ENCODE measurements at regions not wholly inside any gene's neighbourhood (a gene's known extent, or its start where the extent isn't known, plus 50 kb on each side); places are given as distances from the start of the nearest gene placed in this dataset.

- no peak for TF ChIP-seq CTCF (IDR thresholded peaks at IDR 0.05)
- TF ChIP-seq EZH2 (IDR thresholded peaks at IDR 0.05; ENCODE audit: borderline replicate concordance, insufficient read depth, low read depth, low read length, poor library complexity, severe bottlenecking), result no peak
Measured at GRCh38 chr21:25466470-25466869, 140.8 kb downstream of the MRPL39 start.

Measured in B cell (primary cell).